ENCODE measurements at regions not wholly inside any gene's neighbourhood (a gene's known extent, or its start where the extent isn't known, plus 50 kb on each side); places are given as distances from the start of the nearest gene placed in this dataset.

GRCh38 chr22:40118979-40119378, 58.7 kb upstream of the TNRC6B start:
- Histone ChIP-seq H3K4me1 (ENCODE audit: control insufficient read depth, insufficient read depth, low read depth, low read length) (no peaks in the 10 kb centered on the region), H3K4me2 (ENCODE audit: low read length, poor library complexity, severe bottlenecking) (no peak overlapping the region), H4K8ac (ENCODE audit: low read length) (no peak overlapping the region), H3K27ac (ENCODE audit: low read length, poor library complexity, severe bottlenecking) (no peak overlapping the region), H3K36me3 (ENCODE audit: control insufficient read depth in 1 of 2, insufficient read depth in 2 of 2, low read depth in 1 of 2, low read length in 2 of 2) (no peaks in the 10 kb centered on the region), H3K9me3 (ENCODE audit: control insufficient read depth, low read length) (no peaks in the 10 kb centered on the region), H3K4ac (ENCODE audit: low read depth in 1 of 2, low read length in 2 of 2) (no peak overlapping the region), H3K9ac (ENCODE audit: low read length) (no peak overlapping the region), H2BK120ac (ENCODE audit: low read depth, low read length) (no peak overlapping the region), H3K79me1 (replicated peaks; ENCODE audit: low read length, poor library complexity, severe bottlenecking) (peaks cover 11% of the 10 kb centered on the region), H2BK15ac (ENCODE audit: low read depth, poor library complexity, severe bottlenecking) (no peak overlapping the region), H4K91ac (ENCODE audit: low read length) (no peak overlapping the region), H2BK12ac (ENCODE audit: low read length in 2 of 2) (no peak overlapping the region), H3K4me3 (ENCODE audit: insufficient read depth in 1 of 2, low read depth in 1 of 2, low read length in 2 of 2) (no peak overlapping the region), H2AFZ (ENCODE audit: low read depth, low read length) (no peak overlapping the region), H3K23ac (ENCODE audit: low read length in 2 of 2) (no peak overlapping the region), H3K27me3 (ENCODE audit: control insufficient read depth in 1 of 2, insufficient read depth in 1 of 2, low read length in 2 of 2) (no peaks in the 10 kb centered on the region), H3K18ac (ENCODE audit: low read depth in 1 of 2, low read length in 2 of 2) (no peak overlapping the region), H3K14ac (ENCODE audit: low read length in 2 of 2) (no peak overlapping the region), H2BK5ac (ENCODE audit: low read depth, low read length, poor library complexity, severe bottlenecking) (no peak overlapping the region), H2AK5ac (ENCODE audit: low read length, severe bottlenecking) (no peak overlapping the region)
- 99% methylated on average over 8 of the region's 8 CpGs for WGBS
- DNase-seq, result no peak

DNA sequence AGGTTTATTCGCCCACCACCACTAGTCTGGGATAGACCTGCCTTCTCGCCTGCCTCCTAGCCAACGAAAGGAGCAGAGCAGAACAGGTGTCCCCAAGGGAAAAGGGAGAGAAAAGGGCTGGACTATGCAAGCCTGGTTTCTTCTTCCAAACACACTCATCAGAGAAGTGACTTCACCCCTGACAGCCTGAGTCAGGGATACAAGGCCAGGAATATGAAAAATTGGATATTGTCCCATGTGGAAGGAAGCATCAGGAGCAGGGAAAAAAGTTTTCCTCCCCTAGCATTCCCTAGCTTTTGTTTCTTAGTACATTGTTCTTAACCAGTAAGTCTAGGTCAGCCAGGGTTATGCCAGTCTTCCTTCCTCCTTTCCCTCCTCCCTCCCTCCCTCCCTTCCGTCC, 56.9 kb upstream of the TNRC6B start:
- no peaks in the 10 kb centered on the region for H3K36me3 ChIP-seq (ENCODE audit: control insufficient read depth in 1 of 2, insufficient read depth in 2 of 2, low read depth in 1 of 2, low read length in 2 of 2)
- no peak overlapping the region for H3K9ac ChIP-seq (ENCODE audit: low read length)
- no peak overlapping the region for H3K4me3 ChIP-seq (ENCODE audit: insufficient read depth in 1 of 2, low read depth in 1 of 2, low read length in 2 of 2)
- H3K79me1 ChIP-seq (replicated peaks; ENCODE audit: low read length, poor library complexity, severe bottlenecking), result peaks cover 7% of the 10 kb centered on the region
- no peaks in the 10 kb centered on the region for H3K27me3 ChIP-seq (ENCODE audit: control insufficient read depth in 1 of 2, insufficient read depth in 1 of 2, low read length in 2 of 2)
- H3K4ac ChIP-seq (ENCODE audit: low read depth in 1 of 2, low read length in 2 of 2), result no peak overlapping the region
- no peak overlapping the region for H3K27ac ChIP-seq (ENCODE audit: low read length, poor library complexity, severe bottlenecking)
- H2BK15ac ChIP-seq (ENCODE audit: low read depth, poor library complexity, severe bottlenecking), result no peak overlapping the region
- WGBS, result 84% methylated on average over 4 of the region's 4 CpGs
- no peak overlapping the region for H2BK120ac ChIP-seq (ENCODE audit: low read depth, low read length)
- H3K4me2 ChIP-seq (ENCODE audit: low read length, poor library complexity, severe bottlenecking), result no peak overlapping the region
- no peak overlapping the region for H3K14ac ChIP-seq (ENCODE audit: low read length in 2 of 2)
- H4K8ac ChIP-seq (ENCODE audit: low read length), result no peak overlapping the region
- no peaks in the 10 kb centered on the region for H3K9me3 ChIP-seq (ENCODE audit: control insufficient read depth, low read length)
- no peak overlapping the region for H4K91ac ChIP-seq (ENCODE audit: low read length)
- no peak overlapping the region for H3K18ac ChIP-seq (ENCODE audit: low read depth in 1 of 2, low read length in 2 of 2)
- no peak overlapping the region for H2AFZ ChIP-seq (ENCODE audit: low read depth, low read length)
- DNase-seq, result no peak
- H2BK5ac ChIP-seq (ENCODE audit: low read depth, low read length, poor library complexity, severe bottlenecking), result no peak overlapping the region
- H2AK5ac ChIP-seq (ENCODE audit: low read length, severe bottlenecking), result no peak overlapping the region
- no peaks in the 10 kb centered on the region for H3K4me1 ChIP-seq (ENCODE audit: control insufficient read depth, insufficient read depth, low read depth, low read length)
- no peak overlapping the region for H3K23ac ChIP-seq (ENCODE audit: low read length in 2 of 2)
- no peak overlapping the region for H2BK12ac ChIP-seq (ENCODE audit: low read length in 2 of 2)

GRCh38 chr22:40121461-40121860, 56.3 kb upstream of the TNRC6B start:
- Histone ChIP-seq H2BK12ac (ENCODE audit: low read length in 2 of 2) (no peak overlapping the region), H2AK5ac (ENCODE audit: low read length, severe bottlenecking) (no peak overlapping the region), H3K4me1 (ENCODE audit: control insufficient read depth, insufficient read depth, low read depth, low read length) (no peaks in the 10 kb centered on the region), H3K14ac (ENCODE audit: low read length in 2 of 2) (no peak overlapping the region), H3K23ac (ENCODE audit: low read length in 2 of 2) (no peak overlapping the region), H4K91ac (ENCODE audit: low read length) (no peak overlapping the region), H3K4ac (ENCODE audit: low read depth in 1 of 2, low read length in 2 of 2) (no peak overlapping the region), H3K9me3 (ENCODE audit: control insufficient read depth, low read length) (no peaks in the 10 kb centered on the region), H4K8ac (ENCODE audit: low read length) (no peak overlapping the region), H3K9ac (ENCODE audit: low read length) (no peak overlapping the region), H3K4me3 (ENCODE audit: insufficient read depth in 1 of 2, low read depth in 1 of 2, low read length in 2 of 2) (no peak overlapping the region), H3K79me1 (replicated peaks; ENCODE audit: low read length, poor library complexity, severe bottlenecking) (peaks cover 6% of the 10 kb centered on the region), H3K27me3 (ENCODE audit: control insufficient read depth in 1 of 2, insufficient read depth in 1 of 2, low read length in 2 of 2) (no peaks in the 10 kb centered on the region), H2AFZ (ENCODE audit: low read depth, low read length) (no peak overlapping the region), H2BK15ac (ENCODE audit: low read depth, poor library complexity, severe bottlenecking) (no peak overlapping the region), H2BK5ac (ENCODE audit: low read depth, low read length, poor library complexity, severe bottlenecking) (no peak overlapping the region), H3K18ac (ENCODE audit: low read depth in 1 of 2, low read length in 2 of 2) (no peak overlapping the region), H3K36me3 (ENCODE audit: control insufficient read depth in 1 of 2, insufficient read depth in 2 of 2, low read depth in 1 of 2, low read length in 2 of 2) (no peaks in the 10 kb centered on the region), H3K4me2 (ENCODE audit: low read length, poor library complexity, severe bottlenecking) (no peak overlapping the region), H2BK120ac (ENCODE audit: low read depth, low read length) (no peak overlapping the region), H3K27ac (ENCODE audit: low read length, poor library complexity, severe bottlenecking) (no peak overlapping the region)
- DNase-seq, result no peak
- 88% methylated on average over 6 of the region's 6 CpGs for WGBS

- Histone ChIP-seq H3K23ac (ENCODE audit: low read length in 2 of 2) (no peak overlapping the region), H3K9ac (ENCODE audit: low read length) (no peak overlapping the region), H2BK120ac (ENCODE audit: low read depth, low read length) (no peak overlapping the region), H3K27me3 (ENCODE audit: control insufficient read depth in 1 of 2, insufficient read depth in 1 of 2, low read length in 2 of 2) (no peaks in the 10 kb centered on the region), H3K4me1 (ENCODE audit: control insufficient read depth, insufficient read depth, low read depth, low read length) (no peaks in the 10 kb centered on the region), H2BK12ac (ENCODE audit: low read length in 2 of 2) (no peak overlapping the region), H3K4me3 (ENCODE audit: insufficient read depth in 1 of 2, low read depth in 1 of 2, low read length in 2 of 2) (no peak overlapping the region), H2AFZ (ENCODE audit: low read depth, low read length) (no peak overlapping the region), H4K8ac (ENCODE audit: low read length) (no peak overlapping the region), H2BK5ac (ENCODE audit: low read depth, low read length, poor library complexity, severe bottlenecking) (no peak overlapping the region), H3K18ac (ENCODE audit: low read depth in 1 of 2, low read length in 2 of 2) (no peak overlapping the region), H2AK5ac (ENCODE audit: low read length, severe bottlenecking) (no peak overlapping the region), H3K79me1 (replicated peaks; ENCODE audit: low read length, poor library complexity, severe bottlenecking) (no peaks in the 10 kb centered on the region), H3K9me3 (ENCODE audit: control insufficient read depth, low read length) (no peaks in the 10 kb centered on the region), H3K36me3 (ENCODE audit: control insufficient read depth in 1 of 2, insufficient read depth in 2 of 2, low read depth in 1 of 2, low read length in 2 of 2) (peaks cover 0 to 5% of the 10 kb centered on the region in 2 experiments), H3K4ac (ENCODE audit: low read depth in 1 of 2, low read length in 2 of 2) (no peak overlapping the region), H4K91ac (ENCODE audit: low read length) (no peak overlapping the region), H3K4me2 (ENCODE audit: low read length, poor library complexity, severe bottlenecking) (no peak overlapping the region), H2BK15ac (ENCODE audit: low read depth, poor library complexity, severe bottlenecking) (no peak overlapping the region), H3K27ac (ENCODE audit: low read length, poor library complexity, severe bottlenecking) (no peak overlapping the region), H3K14ac (ENCODE audit: low read length in 2 of 2) (no peak overlapping the region)
- DNase-seq, result no peak
- WGBS, result 93% methylated on average over 5 of the region's 5 CpGs
These were observed 54.9 kb upstream of the TNRC6B start for GRCh38 chr22:40122792-40123191.
